ENCODE measurements at regions not wholly inside any gene's neighbourhood (a gene's known extent, or its start where the extent isn't known, plus 50 kb on each side); places are given as distances from the start of the nearest gene placed in this dataset.

GRCh38 chr14:48382961-48383360 lies 707.6 kb upstream of the MDGA2 start:
- Histone ChIP-seq H2AFZ (ENCODE audit: low read length, unreplicated experiment) (no peak overlapping the region), H3K27me3 (ENCODE audit: insufficient read depth, low read length) (no peaks in the 10 kb centered on the region), H3K79me2 (ENCODE audit: control insufficient read depth, insufficient read depth, low read length, unreplicated experiment) (no peaks in the 10 kb centered on the region), H3K4me1 (ENCODE audit: control insufficient read depth, insufficient read depth, low read length, unreplicated experiment) (no peaks in the 10 kb centered on the region), H3K36me3 (ENCODE audit: insufficient read depth, low read length) (no peaks in the 10 kb centered on the region), H3K4me3 (ENCODE audit: low read depth, low read length) (no peak overlapping the region), H3K27ac (ENCODE audit: low read depth, low read length) (no peak overlapping the region)

GRCh38 chr14:48378541-48378940 lies 703.1 kb upstream of the MDGA2 start:
- H2AFZ ChIP-seq (ENCODE audit: low read length, unreplicated experiment): no peak overlapping the region
- no peaks in the 10 kb centered on the region for H3K4me1 ChIP-seq (ENCODE audit: control insufficient read depth, insufficient read depth, low read length, unreplicated experiment)
- no peaks in the 10 kb centered on the region for H3K79me2 ChIP-seq (ENCODE audit: control insufficient read depth, insufficient read depth, low read length, unreplicated experiment)
- no peaks in the 10 kb centered on the region for H3K36me3 ChIP-seq (ENCODE audit: insufficient read depth, low read length)
- H3K27ac ChIP-seq (ENCODE audit: low read depth, low read length): no peak overlapping the region
- no peak overlapping the region for H3K4me3 ChIP-seq (ENCODE audit: low read depth, low read length)
- H3K27me3 ChIP-seq (ENCODE audit: insufficient read depth, low read length): no peaks in the 10 kb centered on the region

- Histone ChIP-seq H3K4me3 (ENCODE audit: low read depth, low read length) (no peak overlapping the region), H3K4me1 (ENCODE audit: control insufficient read depth, insufficient read depth, low read length, unreplicated experiment) (no peaks in the 10 kb centered on the region), H2AFZ (ENCODE audit: low read length, unreplicated experiment) (no peak overlapping the region), H3K27ac (ENCODE audit: low read depth, low read length) (no peak overlapping the region), H3K79me2 (ENCODE audit: control insufficient read depth, insufficient read depth, low read length, unreplicated experiment) (no peaks in the 10 kb centered on the region), H3K36me3 (ENCODE audit: insufficient read depth, low read length) (no peaks in the 10 kb centered on the region), H3K27me3 (ENCODE audit: insufficient read depth, low read length) (no peaks in the 10 kb centered on the region)
These were observed 698.6 kb upstream of the MDGA2 start for GRCh38 chr14:48373981-48374380.

- Histone ChIP-seq H2AFZ (ENCODE audit: low read length, unreplicated experiment) (no peak overlapping the region), H3K4me3 (ENCODE audit: low read depth, low read length) (no peak overlapping the region), H3K36me3 (ENCODE audit: insufficient read depth, low read length) (no peaks in the 10 kb centered on the region), H3K79me2 (ENCODE audit: control insufficient read depth, insufficient read depth, low read length, unreplicated experiment) (no peaks in the 10 kb centered on the region), H3K27ac (ENCODE audit: low read depth, low read length) (no peak overlapping the region), H3K4me1 (ENCODE audit: control insufficient read depth, insufficient read depth, low read length, unreplicated experiment) (no peaks in the 10 kb centered on the region), H3K27me3 (ENCODE audit: insufficient read depth, low read length) (no peaks in the 10 kb centered on the region)
These were observed 675.6 kb upstream of the MDGA2 start for GRCh38 chr14:48350971-48351370.

GRCh38 chr14:48349689-48350088 lies 674.3 kb upstream of the MDGA2 start:
- Histone ChIP-seq H3K36me3 (ENCODE audit: insufficient read depth, low read length) (no peaks in the 10 kb centered on the region), H2AFZ (ENCODE audit: low read length, unreplicated experiment) (no peak overlapping the region), H3K4me3 (ENCODE audit: low read depth, low read length) (no peak overlapping the region), H3K4me1 (ENCODE audit: control insufficient read depth, insufficient read depth, low read length, unreplicated experiment) (no peaks in the 10 kb centered on the region), H3K79me2 (ENCODE audit: control insufficient read depth, insufficient read depth, low read length, unreplicated experiment) (no peaks in the 10 kb centered on the region), H3K27me3 (ENCODE audit: insufficient read depth, low read length) (no peaks in the 10 kb centered on the region), H3K27ac (ENCODE audit: low read depth, low read length) (no peak overlapping the region)

GRCh38 chr14:48341069-48341468 lies 665.7 kb upstream of the MDGA2 start:
- Histone ChIP-seq H3K79me2 (ENCODE audit: control insufficient read depth, insufficient read depth, low read length, unreplicated experiment) (no peaks in the 10 kb centered on the region), H3K4me3 (ENCODE audit: low read depth, low read length) (no peak overlapping the region), H3K27ac (ENCODE audit: low read depth, low read length) (no peak overlapping the region), H3K36me3 (ENCODE audit: insufficient read depth, low read length) (no peaks in the 10 kb centered on the region), H3K27me3 (ENCODE audit: insufficient read depth, low read length) (no peaks in the 10 kb centered on the region), H3K4me1 (ENCODE audit: control insufficient read depth, insufficient read depth, low read length, unreplicated experiment) (no peaks in the 10 kb centered on the region), H2AFZ (ENCODE audit: low read length, unreplicated experiment) (no peak overlapping the region)

- Histone ChIP-seq H3K4me3 (ENCODE audit: low read depth, low read length) (no peak overlapping the region), H3K4me1 (ENCODE audit: control insufficient read depth, insufficient read depth, low read length, unreplicated experiment) (no peaks in the 10 kb centered on the region), H3K79me2 (ENCODE audit: control insufficient read depth, insufficient read depth, low read length, unreplicated experiment) (no peaks in the 10 kb centered on the region), H3K27me3 (ENCODE audit: insufficient read depth, low read length) (no peaks in the 10 kb centered on the region), H3K27ac (ENCODE audit: low read depth, low read length) (no peak overlapping the region), H3K36me3 (ENCODE audit: insufficient read depth, low read length) (no peaks in the 10 kb centered on the region), H2AFZ (ENCODE audit: low read length, unreplicated experiment) (no peak overlapping the region)
These were observed 658.0 kb upstream of the MDGA2 start for GRCh38 chr14:48333221-48333920.

GRCh38 chr14:48331421-48331820 lies 656.0 kb upstream of the MDGA2 start:
- no peaks in the 10 kb centered on the region for H3K79me2 ChIP-seq (ENCODE audit: control insufficient read depth, insufficient read depth, low read length, unreplicated experiment)
- H3K27me3 ChIP-seq (ENCODE audit: insufficient read depth, low read length): no peaks in the 10 kb centered on the region
- H3K36me3 ChIP-seq (ENCODE audit: insufficient read depth, low read length): no peaks in the 10 kb centered on the region
- H3K4me1 ChIP-seq (ENCODE audit: control insufficient read depth, insufficient read depth, low read length, unreplicated experiment): no peaks in the 10 kb centered on the region
- H3K27ac ChIP-seq (ENCODE audit: low read depth, low read length): no peak overlapping the region
- H3K4me3 ChIP-seq (ENCODE audit: low read depth, low read length): no peak overlapping the region
- no peak overlapping the region for H2AFZ ChIP-seq (ENCODE audit: low read length, unreplicated experiment)

- no peak overlapping the region for H3K4me3 ChIP-seq (ENCODE audit: low read depth, low read length)
- H3K27ac ChIP-seq (ENCODE audit: low read depth, low read length): no peak overlapping the region
- no peaks in the 10 kb centered on the region for H3K79me2 ChIP-seq (ENCODE audit: control insufficient read depth, insufficient read depth, low read length, unreplicated experiment)
- no peaks in the 10 kb centered on the region for H3K4me1 ChIP-seq (ENCODE audit: control insufficient read depth, insufficient read depth, low read length, unreplicated experiment)
- H3K36me3 ChIP-seq (ENCODE audit: insufficient read depth, low read length): no peaks in the 10 kb centered on the region
- no peaks in the 10 kb centered on the region for H3K27me3 ChIP-seq (ENCODE audit: insufficient read depth, low read length)
- no peak overlapping the region for H2AFZ ChIP-seq (ENCODE audit: low read length, unreplicated experiment)
These were observed 650.1 kb upstream of the MDGA2 start for GRCh38 chr14:48325486-48325885.

GRCh38 chr14:48323665-48324064 lies 648.3 kb upstream of the MDGA2 start:
- no peak overlapping the region for H3K27ac ChIP-seq (ENCODE audit: low read depth, low read length)
- no peaks in the 10 kb centered on the region for H3K4me1 ChIP-seq (ENCODE audit: control insufficient read depth, insufficient read depth, low read length, unreplicated experiment)
- no peaks in the 10 kb centered on the region for H3K79me2 ChIP-seq (ENCODE audit: control insufficient read depth, insufficient read depth, low read length, unreplicated experiment)
- no peaks in the 10 kb centered on the region for H3K27me3 ChIP-seq (ENCODE audit: insufficient read depth, low read length)
- no peaks in the 10 kb centered on the region for H3K36me3 ChIP-seq (ENCODE audit: insufficient read depth, low read length)
- H2AFZ ChIP-seq (ENCODE audit: low read length, unreplicated experiment): no peak overlapping the region
- no peak overlapping the region for H3K4me3 ChIP-seq (ENCODE audit: low read depth, low read length)

- no peaks in the 10 kb centered on the region for H3K36me3 ChIP-seq (ENCODE audit: insufficient read depth, low read length)
- no peak overlapping the region for H3K4me3 ChIP-seq (ENCODE audit: low read depth, low read length)
- H2AFZ ChIP-seq (ENCODE audit: low read length, unreplicated experiment): no peak overlapping the region
- no peaks in the 10 kb centered on the region for H3K4me1 ChIP-seq (ENCODE audit: control insufficient read depth, insufficient read depth, low read length, unreplicated experiment)
- no peak overlapping the region for H3K27ac ChIP-seq (ENCODE audit: low read depth, low read length)
- no peaks in the 10 kb centered on the region for H3K79me2 ChIP-seq (ENCODE audit: control insufficient read depth, insufficient read depth, low read length, unreplicated experiment)
- H3K27me3 ChIP-seq (ENCODE audit: insufficient read depth, low read length): no peaks in the 10 kb centered on the region
These were observed 644.4 kb upstream of the MDGA2 start for GRCh38 chr14:48319823-48320222.

Measured in ACC112 (cell line).